Vagina (tissue), 2 donors: ENCODE measurements at regions not wholly inside any gene's neighbourhood (a gene's known extent, or its start where the extent isn't known, plus 50 kb on each side); places are given as distances from the start of the nearest gene placed in this dataset.

Experiments
- DNase-seq, 2 donors: peaks; one replicate each; pipeline ENCODE4 v3.0.0-alpha.2; 2017; ENCODE audit errors: extremely low spot score in 2 of 2
- H3K27ac ChIP-seq: fragments of 200-600 bp; sonication (generic); one replicate; pipeline ENCODE4 v1.5.1; 2019
- H3K27me3 ChIP-seq: fragments of 200-600 bp; sonication (generic); one replicate; pipeline ENCODE4 v1.5.1; 2019
- H3K36me3 ChIP-seq, 2 donors: fragments of 200-600 bp; sonication (generic); one replicate each; pipeline ENCODE4 v1.5.1; 2017 to 2019
- H3K4me1 ChIP-seq: fragments of 200-600 bp; sonication (generic); one replicate; pipeline ENCODE4 v1.5.1; 2019
- H3K4me3 ChIP-seq, 2 donors: fragments of 200-600 bp; sonication (generic); 1 replicate in 1 of 2; 2 replicates in 1 of 2; pipeline ENCODE4 v1.5.1; 2016 to 2019
- H3K9me3 ChIP-seq: fragments of 200-600 bp; sonication (generic); one replicate; pipeline ENCODE4 v1.5.1; 2019
- CTCF ChIP-seq, 3 experiments: fragments of 450-650 bp in 2 of 3; fragments of 200-600 bp in 1 of 3; sonication (generic) in 1 of 3; IDR thresholded peaks; one replicate each; pipeline ENCODE4 v1.5.1; 2017 to 2019; ENCODE audit warnings: antibody characterized with exemption in 3 of 3, mild to moderate bottlenecking in 2 of 3, moderate library complexity in 2 of 3
- POLR2A ChIP-seq, 2 donors: fragments of 450-650 bp; IDR thresholded peaks; one replicate each; pipeline ENCODE4 v1.6.1; 2017; ENCODE audit warnings: antibody characterized with exemption in 2 of 2, mild to moderate bottlenecking in 2 of 2, moderate library complexity in 2 of 2
- POLR2AphosphoS5 ChIP-seq, 2 donors: sonication (generic); formaldehyde crosslinking; IDR thresholded peaks; one replicate each; pipeline ENCODE4 v1.9.0; 2017; ENCODE audit warnings: antibody characterized with exemption in 2 of 2, mild to moderate bottlenecking in 2 of 2, low read depth in 1 of 2; ENCODE audit not compliant: insufficient read depth in 1 of 2
- intact Hi-C: fragments of 100-400 bp; cut with DNase I; formaldehyde crosslinking; loops from one replicate; pipeline ENCODE4 v1.15.1; 2023

- intact Hi-C loops = no loop called here
- no peaks in the 10 kb centered on the region for H3K4me1 ChIP-seq
These were observed 990.5 kb upstream of the ADGRL3 start for GRCh38 chr4:60209588-60209987.

GRCh38 chr4:60215906-60216305 lies 984.2 kb upstream of the ADGRL3 start:
- TF ChIP-seq POLR2A (IDR thresholded peaks at IDR 0.05) (no peak), CTCF (IDR thresholded peaks at IDR 0.05) (no peak), POLR2AphosphoS5 (IDR thresholded peaks at IDR 0.05; ENCODE audit: insufficient read depth in 1 of 2, low read depth in 1 of 2) (no peak)
- H3K36me3 ChIP-seq = no peaks in the 10 kb centered on the region
- DNase-seq = no peak
- no peaks in the 10 kb centered on the region for H3K9me3 ChIP-seq
- no peak overlapping the region for H3K4me3 ChIP-seq
- intact Hi-C loops = no loop called here
- no peaks in the 10 kb centered on the region for H3K27me3 ChIP-seq
- no peaks in the 10 kb centered on the region for H3K4me1 ChIP-seq
- H3K27ac ChIP-seq = no peak overlapping the region

More at GRCh38 chr4:60209588-60209987, 990.5 kb upstream of the ADGRL3 start:
- no peak for DNase-seq
- no peak overlapping the region for H3K27ac ChIP-seq
- H3K27me3 ChIP-seq = no peaks in the 10 kb centered on the region
- TF ChIP-seq POLR2A (IDR thresholded peaks at IDR 0.05) (no peak), CTCF (IDR thresholded peaks at IDR 0.05) (no peak), POLR2AphosphoS5 (IDR thresholded peaks at IDR 0.05; ENCODE audit: insufficient read depth in 1 of 2, low read depth in 1 of 2) (no peak)
- H3K9me3 ChIP-seq = no peaks in the 10 kb centered on the region
- H3K4me3 ChIP-seq = no peak overlapping the region
- no peaks in the 10 kb centered on the region for H3K36me3 ChIP-seq

GRCh38 chr4:60216752-60217151 lies 983.4 kb upstream of the ADGRL3 start:
- no peak for DNase-seq

GRCh38 chr4:60221866-60222265 lies 978.3 kb upstream of the ADGRL3 start:
- DNase-seq = no peak
- no peak overlapping the region for H3K27ac ChIP-seq
- no peaks in the 10 kb centered on the region for H3K4me1 ChIP-seq
- no peak for TF ChIP-seq CTCF (IDR thresholded peaks at IDR 0.05)
- TF ChIP-seq POLR2A (IDR thresholded peaks at IDR 0.05) = no peak
- TF ChIP-seq POLR2AphosphoS5 (IDR thresholded peaks at IDR 0.05; ENCODE audit: insufficient read depth in 1 of 2, low read depth in 1 of 2) = no peak
- no peaks in the 10 kb centered on the region for H3K36me3 ChIP-seq
- no peaks in the 10 kb centered on the region for H3K27me3 ChIP-seq
- H3K9me3 ChIP-seq = no peaks in the 10 kb centered on the region
- H3K4me3 ChIP-seq = no peak overlapping the region
- intact Hi-C loops = no loop called here

More at GRCh38 chr4:60216752-60217151, 983.4 kb upstream of the ADGRL3 start:
- no peaks in the 10 kb centered on the region for H3K9me3 ChIP-seq
- H3K36me3 ChIP-seq = no peaks in the 10 kb centered on the region
- H3K27me3 ChIP-seq = no peaks in the 10 kb centered on the region
- intact Hi-C loops = no loop called here
- H3K4me1 ChIP-seq = no peaks in the 10 kb centered on the region
- H3K4me3 ChIP-seq = no peak overlapping the region
- TF ChIP-seq POLR2AphosphoS5 (IDR thresholded peaks at IDR 0.05; ENCODE audit: insufficient read depth in 1 of 2, low read depth in 1 of 2) = no peak
- no peak for TF ChIP-seq CTCF (IDR thresholded peaks at IDR 0.05)
- no peak for TF ChIP-seq POLR2A (IDR thresholded peaks at IDR 0.05)
- no peak overlapping the region for H3K27ac ChIP-seq

GRCh38 chr4:60223208-60223923 lies 976.8 kb upstream of the ADGRL3 start:
- Histone ChIP-seq H3K4me3 (no peak overlapping the region), H3K27me3 (no peaks in the 10 kb centered on the region), H3K36me3 (no peaks in the 10 kb centered on the region), H3K4me1 (no peaks in the 10 kb centered on the region), H3K27ac (no peak overlapping the region), H3K9me3 (no peaks in the 10 kb centered on the region)
- intact Hi-C loops = no loop called here
- no peak for DNase-seq
- TF ChIP-seq POLR2AphosphoS5 (IDR thresholded peaks at IDR 0.05; ENCODE audit: insufficient read depth in 1 of 2, low read depth in 1 of 2) = no peak
- TF ChIP-seq CTCF (IDR thresholded peaks at IDR 0.05) = no peak
- TF ChIP-seq POLR2A (IDR thresholded peaks at IDR 0.05) = no peak
